Natural killer cell treated with Interleukin-12 subunit alpha and Interleukin-12 subunit beta and Interleukin-15 and Interleukin-18, amount 100 ng/mL, for 72 hours (primary cell): ENCODE measurements at regions not wholly inside any gene's neighbourhood (a gene's known extent, or its start where the extent isn't known, plus 50 kb on each side); places are given as distances from the start of the nearest gene placed in this dataset.
"Not testable (repeated sequence)": the region's sequence is repeated elsewhere in the genome, so short reads cannot be mapped to it uniquely, and the experiment has no call there.

Experiments
- ATAC-seq, 2 donors: fragments of 150-1000 bp; cut with Tn5 transposase in 1 of 2; sonication (Bioruptor Pico), chemical (Tn5 transposase) in 1 of 2; 2 replicates each; pipeline ENCODE4 v1.10.0; 2021
- DNase-seq: peaks from one replicate; pipeline ENCODE4 v3.0.0; 2022; ENCODE audit warnings: low spot score
- H3K27ac Mint-ChIP-seq, 2 donors: 1 replicate in 1 of 2; 2 replicates in 1 of 2; pipeline ENCODE4 v1.8.0; 2022; ENCODE audit warnings: mixed read lengths in 2 of 2, mild to moderate bottlenecking in 1 of 2, moderate library complexity in 1 of 2
- H3K27me3 Mint-ChIP-seq, 2 donors: 1 replicate in 1 of 2; 2 replicates in 1 of 2; pipeline ENCODE4 v1.8.0; 2022; ENCODE audit warnings: mixed read lengths in 2 of 2
- H3K36me3 Mint-ChIP-seq: one replicate; pipeline ENCODE4 v1.8.0; 2022; ENCODE audit warnings: mixed read lengths
- H3K4me1 Mint-ChIP-seq, 2 donors: 1 replicate in 1 of 2; 2 replicates in 1 of 2; pipeline ENCODE4 v1.8.0; 2022; ENCODE audit warnings: low read depth in 2 of 2, mixed read lengths in 2 of 2, mild to moderate bottlenecking in 1 of 2
- H3K4me3 Mint-ChIP-seq: one replicate; pipeline ENCODE4 v1.8.0; 2022; ENCODE audit warnings: mixed read lengths
- H3K9me3 Mint-ChIP-seq: 2 replicates; pipeline ENCODE4 v1.8.0; 2022; ENCODE audit warnings: mixed read lengths

- H3K27ac Mint-ChIP-seq, result no peak overlapping the region
- H3K4me3 Mint-ChIP-seq, result no peak overlapping the region
Measured at GRCh38 chr1:60924964-60925798, 157.2 kb upstream of the NFIA start.

GRCh38 chr1:60924165-60924564 is 158.2 kb upstream of the NFIA start:
- Mint-ChIP-seq H3K4me1 (no peaks in the 10 kb centered on the region), H3K36me3 (no peaks in the 10 kb centered on the region), H3K4me3 (no peak overlapping the region), H3K27me3 (peaks cover 0 to 3% of the 10 kb centered on the region in 2 donors), H3K9me3 (no peaks in the 10 kb centered on the region), H3K27ac (no peak overlapping the region)
- ATAC-seq (peak in 1 of 2 donors; percentile 20), DNase-seq (no peak)

More at GRCh38 chr1:60924964-60925798, 157.2 kb upstream of the NFIA start:
- Mint-ChIP-seq H3K9me3 (no peaks in the 10 kb centered on the region), H3K27me3 (peaks cover 0 to 3% of the 10 kb centered on the region in 2 donors), H3K4me1 (no peaks in the 10 kb centered on the region), H3K36me3 (no peaks in the 10 kb centered on the region)
- ATAC-seq, result no peak
- DNase-seq, result no peak

GRCh38 chr1:60923389-60924087 is 158.8 kb upstream of the NFIA start:
- Mint-ChIP-seq H3K4me3 (no peak overlapping the region), H3K4me1 (no peaks in the 10 kb centered on the region), H3K9me3 (no peaks in the 10 kb centered on the region), H3K27ac (no peak overlapping the region), H3K27me3 (peaks cover 0 to 3% of the 10 kb centered on the region in 2 donors), H3K36me3 (no peaks in the 10 kb centered on the region)
- ATAC-seq, result no peak
- DNase-seq, result no peak

GRCh38 chr1:60922304-60922703 is 160.1 kb upstream of the NFIA start:
- Mint-ChIP-seq H3K4me1 (no peaks in the 10 kb centered on the region), H3K27ac (no peak overlapping the region), H3K4me3 (no peak overlapping the region), H3K27me3 (peaks cover 0 to 3% of the 10 kb centered on the region in 2 donors), H3K9me3 (no peaks in the 10 kb centered on the region), H3K36me3 (no peaks in the 10 kb centered on the region)
- DNase-seq (no peak), ATAC-seq (no peak)

GRCh38 chr1:60921175-60921574 is 161.2 kb upstream of the NFIA start:
- Mint-ChIP-seq H3K9me3 (no peaks in the 10 kb centered on the region), H3K27ac (no peak overlapping the region), H3K4me1 (no peaks in the 10 kb centered on the region), H3K36me3 (no peaks in the 10 kb centered on the region), H3K4me3 (no peak overlapping the region), H3K27me3 (peaks cover 0 to 5% of the 10 kb centered on the region in 2 donors)
- DNase-seq (no peak), ATAC-seq (no peak)

DNA sequence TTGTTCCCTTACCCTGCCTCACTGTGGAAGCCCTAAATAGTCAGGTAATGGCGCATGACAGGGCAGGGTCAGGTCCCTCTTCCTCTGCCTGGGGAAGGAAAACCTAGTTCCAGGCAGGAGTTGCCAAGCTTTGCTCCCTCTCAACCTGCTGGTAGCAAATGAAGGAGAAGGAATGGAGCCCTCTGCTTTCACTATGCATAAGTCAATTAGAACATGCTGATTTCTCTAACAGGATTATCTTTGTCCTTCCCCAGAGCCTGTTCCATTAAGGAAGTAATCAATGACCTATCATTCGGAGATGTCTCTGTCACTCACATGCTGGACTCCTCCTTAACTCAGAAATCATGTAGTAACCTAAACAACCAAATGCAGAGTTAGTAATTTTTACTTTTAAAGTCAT is 161.8 kb upstream of the NFIA start:
- Mint-ChIP-seq H3K4me3 (no peak overlapping the region), H3K9me3 (no peaks in the 10 kb centered on the region), H3K4me1 (no peaks in the 10 kb centered on the region), H3K36me3 (no peaks in the 10 kb centered on the region), H3K27ac (no peak overlapping the region), H3K27me3 (peaks cover 0 to 5% of the 10 kb centered on the region in 2 donors)
- no peak for ATAC-seq
- no peak for DNase-seq

DNA sequence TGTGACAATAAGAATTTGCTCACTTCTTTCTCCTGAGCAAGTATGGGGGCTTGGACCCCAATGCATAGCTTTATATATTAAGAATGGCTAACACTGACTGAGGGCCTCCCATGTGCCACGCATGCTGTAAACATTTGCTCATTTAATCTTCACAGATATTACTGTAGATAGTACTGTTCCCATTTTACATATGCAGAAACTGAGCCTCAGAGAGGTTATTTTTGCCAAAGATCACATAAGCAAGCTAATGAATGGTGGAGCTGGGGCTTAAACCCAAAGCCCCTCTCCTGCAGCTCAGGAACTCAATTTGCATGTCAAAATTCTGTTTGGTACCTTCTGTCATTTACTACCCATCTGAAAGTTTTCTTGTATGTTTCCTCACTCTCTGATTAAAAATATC is 163.5 kb upstream of the NFIA start:
- Mint-ChIP-seq H3K27ac (no peak overlapping the region), H3K9me3 (no peaks in the 10 kb centered on the region), H3K27me3 (peaks cover 5 to 11% of the 10 kb centered on the region in 2 donors), H3K4me1 (no peaks in the 10 kb centered on the region), H3K36me3 (no peaks in the 10 kb centered on the region), H3K4me3 (no peak overlapping the region)
- ATAC-seq (no peak), DNase-seq (no peak)

GRCh38 chr1:60916906-60917305 is 165.5 kb upstream of the NFIA start:
- DNase-seq (no peak), ATAC-seq (no peak)
- H3K27ac Mint-ChIP-seq, result no peak overlapping the region
- H3K36me3 Mint-ChIP-seq, result no peaks in the 10 kb centered on the region
- no peaks in the 10 kb centered on the region for H3K4me1 Mint-ChIP-seq
- H3K27me3 Mint-ChIP-seq, result peaks cover 11% of the 10 kb centered on the region in 2 donors
- H3K4me3 Mint-ChIP-seq, result no peak overlapping the region
- H3K9me3 Mint-ChIP-seq, result no peaks in the 10 kb centered on the region

DNA sequence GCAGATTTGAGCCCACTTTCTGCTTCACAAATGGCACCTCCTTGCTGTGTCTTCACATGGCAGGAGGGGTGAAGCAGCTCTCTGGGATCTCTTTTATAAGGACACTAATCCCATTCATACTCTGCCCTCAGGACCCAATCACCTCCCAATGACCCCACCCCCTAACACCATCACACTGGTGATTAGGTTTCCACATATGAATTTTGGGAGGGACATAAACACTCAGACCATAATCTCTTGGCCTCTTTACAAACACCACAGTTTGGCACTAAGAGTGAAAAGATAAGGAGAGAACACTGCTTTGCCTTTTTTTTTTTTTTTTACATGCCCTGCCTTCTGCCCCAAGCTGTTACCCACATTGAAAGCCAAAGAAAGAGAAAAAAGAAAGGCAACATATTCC is 166.2 kb upstream of the NFIA start:
- no peak for ATAC-seq
- Mint-ChIP-seq H3K36me3 (no peaks in the 10 kb centered on the region), H3K4me1 (no peaks in the 10 kb centered on the region), H3K4me3 (no peak overlapping the region), H3K9me3 (no peaks in the 10 kb centered on the region), H3K27ac (no peak overlapping the region), H3K27me3 (peaks cover 11 to 14% of the 10 kb centered on the region in 2 donors)
- no peak for DNase-seq

GRCh38 chr1:60915441-60915840 is 166.9 kb upstream of the NFIA start:
- Mint-ChIP-seq H3K9me3 (no peaks in the 10 kb centered on the region), H3K4me1 (no peaks in the 10 kb centered on the region), H3K36me3 (no peaks in the 10 kb centered on the region), H3K27ac (no peak overlapping the region), H3K27me3 (peaks cover 11 to 21% of the 10 kb centered on the region in 2 donors), H3K4me3 (no peak overlapping the region)
- ATAC-seq (no peak), DNase-seq (no peak)

DNA sequence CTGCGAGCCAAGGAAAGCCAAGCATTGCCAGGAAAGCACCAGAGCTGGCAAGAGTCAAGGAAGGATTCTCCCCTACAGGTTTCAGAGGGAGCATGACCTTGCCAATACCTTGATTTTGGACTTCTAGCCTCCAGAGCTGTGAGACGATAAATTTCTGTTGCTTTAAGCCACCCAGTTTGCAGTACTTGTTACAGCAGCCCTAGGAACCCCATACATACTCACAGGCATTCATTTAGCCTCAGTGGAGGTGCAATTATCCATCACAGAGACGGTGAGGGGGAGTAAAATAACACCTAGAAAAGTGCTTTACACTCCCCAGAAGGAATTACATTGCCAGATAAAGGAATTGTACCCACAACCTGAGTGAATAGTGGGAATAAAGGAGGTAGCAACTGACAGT is 167.4 kb upstream of the NFIA start:
- H3K4me1 Mint-ChIP-seq, result no peaks in the 10 kb centered on the region
- ATAC-seq (no peak), DNase-seq (no peak)
- no peak overlapping the region for H3K4me3 Mint-ChIP-seq
- H3K27me3 Mint-ChIP-seq, result peaks cover 11 to 21% of the 10 kb centered on the region in 2 donors
- no peaks in the 10 kb centered on the region for H3K36me3 Mint-ChIP-seq
- no peak overlapping the region for H3K27ac Mint-ChIP-seq
- no peaks in the 10 kb centered on the region for H3K9me3 Mint-ChIP-seq

DNA sequence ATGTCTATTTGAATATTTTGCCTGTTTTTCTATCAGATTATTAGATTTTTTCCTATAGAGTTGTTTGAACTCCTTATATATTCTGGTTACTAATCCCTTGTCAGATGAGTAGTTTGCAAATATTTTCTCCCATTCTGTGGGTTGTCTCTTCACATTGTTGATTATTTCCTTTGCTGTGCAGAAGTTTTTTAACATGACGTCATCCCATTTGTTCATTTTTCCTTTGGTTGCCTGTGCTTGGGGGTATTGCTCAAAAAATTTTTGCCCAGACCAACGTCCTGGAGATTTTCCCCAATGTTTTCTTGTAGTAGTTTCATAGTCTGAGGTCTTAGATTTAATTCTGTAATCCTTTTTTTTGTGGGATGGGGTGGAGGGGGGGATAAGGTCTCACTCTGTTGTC is 168.7 kb upstream of the NFIA start:
- not testable (repeated sequence) for H3K4me1 Mint-ChIP-seq, H3K27ac Mint-ChIP-seq, H3K4me3 Mint-ChIP-seq, DNase-seq, ATAC-seq, H3K36me3 Mint-ChIP-seq, H3K9me3 Mint-ChIP-seq
- peaks cover 8 to 21% of the 10 kb centered on the region in 2 donors for H3K27me3 Mint-ChIP-seq

GRCh38 chr1:60913039-60913438 is 169.3 kb upstream of the NFIA start:
- ATAC-seq, result no peak
- Mint-ChIP-seq H3K9me3 (no peaks in the 10 kb centered on the region), H3K27me3 (peaks cover 10 to 21% of the 10 kb centered on the region in 2 donors), H3K4me3 (no peak overlapping the region), H3K36me3 (no peaks in the 10 kb centered on the region), H3K4me1 (no peaks in the 10 kb centered on the region), H3K27ac (no peak overlapping the region)
- DNase-seq, result no peak

DNA sequence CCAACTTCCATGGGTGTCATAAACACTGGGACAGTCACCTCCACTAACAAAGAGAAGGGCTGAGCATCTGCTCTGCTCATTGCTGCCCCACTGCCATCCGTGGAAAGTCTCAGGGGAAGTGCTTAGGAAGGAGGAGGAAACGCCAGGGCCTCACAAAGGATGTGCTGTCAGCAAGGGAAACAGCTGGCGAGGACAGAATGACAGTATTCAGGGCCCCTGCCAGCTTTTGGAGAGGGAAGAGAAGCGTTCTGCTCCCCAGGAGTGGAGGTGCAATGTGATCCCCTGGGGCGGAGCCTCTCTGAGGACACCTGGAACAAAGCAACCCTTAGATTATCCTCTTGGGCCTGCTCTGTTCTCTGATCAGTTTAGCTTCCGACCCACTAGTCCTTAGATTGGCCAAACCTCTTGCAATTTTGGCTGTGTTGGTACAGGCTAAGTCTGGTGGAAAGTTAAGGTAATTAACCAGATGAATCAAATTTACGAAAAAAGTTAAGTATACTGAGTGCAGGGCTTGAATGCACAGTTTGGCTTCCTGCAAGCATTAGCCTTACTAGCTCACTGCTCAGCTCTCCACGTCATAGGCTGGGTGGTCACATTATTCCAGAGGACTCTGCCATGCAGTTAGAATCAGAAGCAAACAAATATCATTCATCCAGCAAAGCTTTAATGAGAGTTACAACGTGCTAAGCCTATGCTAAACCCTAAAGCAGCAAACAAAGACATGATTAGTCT is 170.2 kb upstream of the NFIA start:
- Mint-ChIP-seq H3K9me3 (no peaks in the 10 kb centered on the region), H3K27me3 (peaks cover 10 to 21% of the 10 kb centered on the region in 2 donors)
- ATAC-seq, result no peak

More for the DNA sequence above, 170.2 kb upstream of the NFIA start:
- Mint-ChIP-seq H3K4me3 (no peak overlapping the region), H3K36me3 (no peaks in the 10 kb centered on the region), H3K4me1 (no peaks in the 10 kb centered on the region), H3K27ac (no peak overlapping the region)
- DNase-seq, result no peak
